Keratinocyte (primary cell): ENCODE measurements at regions not wholly inside any gene's neighbourhood (a gene's known extent, or its start where the extent isn't known, plus 50 kb on each side); places are given as distances from the start of the nearest gene placed in this dataset.

ENCODE experiments used
- DNase-seq: peaks from one replicate; pipeline ENCODE4 v3.0.0-alpha.2; 2011; ENCODE audit warnings: low read depth, missing footprints, low spot score
- FAIRE-seq: peaks from 2 replicates; lab custom pipeline; 2011; peaks lifted over from hg19 to GRCh38; lab: Jason Lieb, UNC
- H2AFZ ChIP-seq: 2 replicates; pipeline ENCODE4 v1.6.0; 2012; ENCODE audit warnings: low read length, control low read depth, inconsistent platforms; ENCODE audit not compliant: control insufficient read depth
- H3K27ac ChIP-seq: 2 replicates; pipeline ENCODE4 v1.5.1; 2011; ENCODE audit warnings: low read length; ENCODE audit not compliant: control insufficient read depth, insufficient read depth
- H3K27me3 ChIP-seq: 3 replicates; pipeline ENCODE4 v1.6.0; 2011; ENCODE audit warnings: low read length; ENCODE audit not compliant: control insufficient read depth, insufficient read depth; ENCODE audit errors: extremely low read depth
- H3K36me3 ChIP-seq, 2 experiments: 2 replicates in 1 of 2; 3 replicates in 1 of 2; pipeline ENCODE4 v1.5.1; 2011; ENCODE audit warnings: low read length in 2 of 2, mild to moderate bottlenecking in 1 of 2; ENCODE audit not compliant: control insufficient read depth in 2 of 2, insufficient read depth in 2 of 2; ENCODE audit errors: extremely low read depth in 1 of 2
- H3K4me1 ChIP-seq: 3 replicates; pipeline ENCODE4 v1.5.1; 2011; ENCODE audit warnings: low read length; ENCODE audit not compliant: control insufficient read depth, insufficient read depth; ENCODE audit errors: extremely low read depth
- H3K4me2 ChIP-seq: 3 replicates; pipeline ENCODE4 v1.6.0; 2011; ENCODE audit warnings: low read depth, low read length; ENCODE audit not compliant: control insufficient read depth, insufficient read depth; ENCODE audit errors: extremely low read depth
- H3K4me3 ChIP-seq, 3 experiments: fragments of 200-600 bp in 1 of 3; sonication (generic) in 1 of 3; 2 replicates in 2 of 3; 3 replicates in 1 of 3; pipeline ENCODE4 v1.5.1; 2011 to 2016; ENCODE audit warnings: low read length in 3 of 3, mild to moderate bottlenecking in 3 of 3, control low read depth in 2 of 3, inconsistent platforms in 1 of 3, low read depth in 1 of 3, mixed read lengths in 1 of 3, mixed run types in 1 of 3, moderate library complexity in 1 of 3; ENCODE audit not compliant: control insufficient read depth in 2 of 3, insufficient read depth in 2 of 3; ENCODE audit errors: extremely low read depth in 1 of 3
- H3K79me2 ChIP-seq: 2 replicates; pipeline ENCODE4 v1.6.0; 2012; ENCODE audit warnings: low read length; ENCODE audit not compliant: control insufficient read depth, insufficient read depth
- H3K9ac ChIP-seq: 3 replicates; pipeline ENCODE4 v1.6.0; 2011; ENCODE audit warnings: low read length; ENCODE audit not compliant: control insufficient read depth, insufficient read depth; ENCODE audit errors: extremely low read depth
- H3K9me1 ChIP-seq: 3 replicates; pipeline ENCODE4 v1.6.0; 2011; ENCODE audit warnings: low read length; ENCODE audit not compliant: control insufficient read depth, insufficient read depth; ENCODE audit errors: extremely low read depth
- H3K9me3 ChIP-seq: 2 replicates; pipeline ENCODE4 v1.5.1; 2012; ENCODE audit warnings: low read depth, low read length; ENCODE audit not compliant: control insufficient read depth
- H4K20me1 ChIP-seq: 3 replicates; pipeline ENCODE4 v1.6.0; 2011; ENCODE audit warnings: low read length; ENCODE audit not compliant: control insufficient read depth, insufficient read depth; ENCODE audit errors: extremely low read depth
- CTCF ChIP-seq, 3 experiments: IDR thresholded peaks in 1 of 3; conservative IDR thresholded peaks in 1 of 3; optimal IDR thresholded peaks in 1 of 3; 2 replicates in 2 of 3; 3 replicates in 1 of 3; pipeline versions ENCODE3 to v1.5.1; 2011; ENCODE audit warnings: low read length in 3 of 3, mild to moderate bottlenecking in 3 of 3, moderate library complexity in 2 of 3, control low read depth in 1 of 3, inconsistent platforms in 1 of 3; ENCODE audit not compliant: insufficient read depth in 2 of 3; ENCODE audit errors: extremely low read depth in 1 of 3
- EZH2 ChIP-seq: IDR thresholded peaks from one replicate; pipeline ENCODE4 v1.6.1; 2012; ENCODE audit warnings: inconsistent platforms, mild to moderate bottlenecking, low read length, moderate library complexity
- dilution Hi-C: fragments of 300-500 bp; cut with MboI; formaldehyde crosslinking; loops from one replicate; pipeline ENCODE4 v1.7.0; 2020; ENCODE audit warnings: low sequenced_read_pairs; ENCODE audit not compliant: extremely low pct_ligation_motif_present

- Histone ChIP-seq H3K9me3 (no peaks in the 10 kb centered on the region), H4K20me1 (no peaks in the 10 kb centered on the region), H3K4me3 (no peak overlapping the region), H2AFZ (peak overlapping the region; percentile 26), H3K79me2 (no peaks in the 10 kb centered on the region), H3K27ac (no peak overlapping the region), H3K36me3 (no peaks in the 10 kb centered on the region), H3K4me2 (peak overlapping the region; percentile 62), H3K4me1 (no peaks in the 10 kb centered on the region), H3K27me3 (peaks cover 11% of the 10 kb centered on the region), H3K9ac (no peak overlapping the region), H3K9me1 (no peaks in the 10 kb centered on the region)
- DNase-seq, result peak; percentile 21
- dilution Hi-C loops, result no loop called here
- peak; percentile 17 for FAIRE-seq
- TF ChIP-seq EZH2 (no peak), CTCF (optimal IDR thresholded peaks at IDR 0.05 in 1 of 3, IDR thresholded peaks at IDR 0.05 in 1 of 3, conservative IDR thresholded peaks at IDR 0.05 in 1 of 3; ENCODE audit: extremely low read depth in 1 of 3, insufficient read depth in 2 of 3, low read length in 3 of 3) (peak; percentile 79 to 92 (median 82))
These were observed 174.7 kb downstream of the HERPUD2 start for GRCh38 chr7:35519971-35520809.

DNA sequence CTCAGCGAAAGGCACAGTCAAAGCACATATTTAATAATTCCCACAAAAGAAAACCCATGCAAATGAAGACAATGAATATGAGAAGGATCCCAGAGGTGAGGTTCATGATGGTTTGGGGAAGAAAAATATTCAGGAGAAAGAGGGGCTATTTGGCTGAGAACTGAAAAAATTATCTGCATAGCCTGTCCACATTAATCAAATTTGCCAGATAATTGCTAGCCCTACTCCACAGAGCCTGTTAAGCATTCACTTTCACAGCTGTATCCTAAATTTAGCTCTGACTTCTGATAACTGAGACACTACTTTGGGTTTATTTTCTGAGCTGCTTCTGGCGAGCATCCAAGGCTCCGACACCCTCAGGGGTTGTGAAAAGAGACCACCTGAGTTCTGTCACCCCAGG is 176.2 kb downstream of the HERPUD2 start:
- Histone ChIP-seq H2AFZ (no peak overlapping the region), H4K20me1 (no peaks in the 10 kb centered on the region), H3K4me1 (no peaks in the 10 kb centered on the region), H3K4me2 (no peak overlapping the region), H3K9me3 (no peaks in the 10 kb centered on the region), H3K27me3 (peaks cover 11% of the 10 kb centered on the region), H3K36me3 (no peaks in the 10 kb centered on the region), H3K79me2 (no peaks in the 10 kb centered on the region), H3K9me1 (no peaks in the 10 kb centered on the region), H3K9ac (no peak overlapping the region), H3K4me3 (no peak overlapping the region), H3K27ac (no peak overlapping the region)
- TF ChIP-seq CTCF (optimal IDR thresholded peaks at IDR 0.05 in 1 of 3, IDR thresholded peaks at IDR 0.05 in 1 of 3, conservative IDR thresholded peaks at IDR 0.05 in 1 of 3; ENCODE audit: extremely low read depth in 1 of 3, insufficient read depth in 2 of 3, low read length in 3 of 3) (no peak), EZH2 (no peak)
- DNase-seq (no peak), FAIRE-seq (no peak)
- dilution Hi-C loops, result no loop called here
